Posterior vena cava (tissue), 2 donors: ENCODE measurements at regions not wholly inside any gene's neighbourhood (a gene's known extent, or its start where the extent isn't known, plus 50 kb on each side); places are given as distances from the start of the nearest gene placed in this dataset.
"Not testable (repeated sequence)": the region's sequence is repeated elsewhere in the genome, so short reads cannot be mapped to it uniquely, and the experiment has no call there.

Source experiments
- DNase-seq: peaks from one replicate; pipeline ENCODE4 v3.0.0-alpha.2; 2020; ENCODE audit warnings: low spot score
- intact Hi-C, 2 donors: fragments of 100-400 bp; cut with DNase I; formaldehyde crosslinking; loops; one replicate each; pipeline versions ENCODE4 v1.14.1 to v1.14.2; 2022 to 2023
- donor health status: DM: yes; HTN: yes; CAD: no.
- donor health status: DM: yes; HTN: yes; CAD: no.

GRCh38 chr12:19657118-19657731 lies 217.9 kb downstream of the AEBP2 start:
- DNase-seq = no peak

GRCh38 chr12:19657732-19658130 lies 218.4 kb downstream of the AEBP2 start:
- intact Hi-C loops = loop anchor here in 1 of 2 donors (10.0 kb wide), 1 partner anchor 57 kb away; no protein-coding TSS in a partner anchor
- DNase-seq = no peak

More at GRCh38 chr12:19657118-19657731, 217.9 kb downstream of the AEBP2 start:
- intact Hi-C loops = loop anchor here in 1 of 2 donors (10.0 kb wide), 1 partner anchor 58 kb away; no protein-coding TSS in a partner anchor

- intact Hi-C loops = loop anchor here in 1 of 2 donors (10.0 kb wide), 1 partner anchor 56 kb away; no protein-coding TSS in a partner anchor
- no peak for DNase-seq
Measured at GRCh38 chr12:19659086-19659485, 219.8 kb downstream of the AEBP2 start.

GRCh38 chr12:19659501-19659900 lies 220.2 kb downstream of the AEBP2 start:
- DNase-seq = no peak
- intact Hi-C loops = loop anchor here in 1 of 2 donors (10.0 kb wide), 1 partner anchor 55 kb away; no protein-coding TSS in a partner anchor

GRCh38 chr12:19665121-19665900 lies 226.0 kb downstream of the AEBP2 start:
- intact Hi-C loops = no loop called here
- DNase-seq = no peak

GRCh38 chr12:19666070-19666469 lies 226.8 kb downstream of the AEBP2 start:
- no peak for DNase-seq
- intact Hi-C loops = no loop called here

GRCh38 chr12:19669793-19670192 lies 230.5 kb downstream of the AEBP2 start:
- intact Hi-C loops = no loop called here
- no peak for DNase-seq

- no peak for DNase-seq
- intact Hi-C loops = no loop called here
Measured at GRCh38 chr12:19671695-19672094, 232.4 kb downstream of the AEBP2 start.

GRCh38 chr12:19674437-19674836 lies 235.1 kb downstream of the AEBP2 start:
- DNase-seq = no peak
- intact Hi-C loops = no loop called here

- intact Hi-C loops = no loop called here
- DNase-seq = no peak
Measured at GRCh38 chr12:19675361-19675760, 236.1 kb downstream of the AEBP2 start.

GRCh38 chr12:19678501-19678900 lies 239.2 kb downstream of the AEBP2 start:
- DNase-seq, intact Hi-C loops: not testable (repeated sequence)

- no peak for DNase-seq
- intact Hi-C loops = no loop called here
Measured at GRCh38 chr12:19681007-19681406, 241.7 kb downstream of the AEBP2 start.

GRCh38 chr12:19683178-19683927 lies 244.1 kb downstream of the AEBP2 start:
- DNase-seq = no peak
- intact Hi-C loops = no loop called here

GRCh38 chr12:19687371-19687770 lies 248.1 kb downstream of the AEBP2 start:
- no peak for DNase-seq
- intact Hi-C loops = no loop called here

- no peak for DNase-seq
- intact Hi-C loops = no loop called here
Measured at GRCh38 chr12:19688532-19688931, 249.2 kb downstream of the AEBP2 start.

- DNase-seq = no peak
- intact Hi-C loops = no loop called here
Measured at GRCh38 chr12:19689226-19689625, 249.9 kb downstream of the AEBP2 start.

GRCh38 chr12:19689801-19690472 lies 250.6 kb downstream of the AEBP2 start:
- no peak for DNase-seq
- intact Hi-C loops = no loop called here

GRCh38 chr12:19692091-19692490 lies 252.8 kb downstream of the AEBP2 start:
- intact Hi-C loops = no loop called here
- no peak for DNase-seq

- DNase-seq = no peak
- intact Hi-C loops = no loop called here
Measured at GRCh38 chr12:19692566-19692965, 253.3 kb downstream of the AEBP2 start.
